ENCODE measurements at regions not wholly inside any gene's neighbourhood (a gene's known extent, or its start where the extent isn't known, plus 50 kb on each side); places are given as distances from the start of the nearest gene placed in this dataset.

DNA sequence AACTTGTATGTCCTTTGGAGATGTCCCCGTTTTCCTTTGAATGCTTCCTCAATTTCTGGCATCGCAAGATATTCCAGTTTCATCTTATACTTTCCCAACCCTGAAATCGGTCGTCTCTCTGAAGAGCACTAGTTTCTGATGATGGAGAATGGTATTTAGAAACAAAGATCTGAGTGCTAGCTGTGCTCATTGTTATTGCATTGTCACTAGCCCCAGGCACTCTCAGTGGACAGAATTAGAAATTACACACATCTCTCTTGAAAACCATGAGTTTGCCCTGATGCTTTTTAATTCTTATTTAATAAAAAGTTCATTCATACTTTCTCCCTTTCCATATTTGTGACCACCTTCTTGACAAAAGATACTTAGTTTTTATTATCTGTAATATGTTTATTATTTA, 67.7 kb downstream of the C9orf152 start:
- TF ChIP-seq, protein P1, sequence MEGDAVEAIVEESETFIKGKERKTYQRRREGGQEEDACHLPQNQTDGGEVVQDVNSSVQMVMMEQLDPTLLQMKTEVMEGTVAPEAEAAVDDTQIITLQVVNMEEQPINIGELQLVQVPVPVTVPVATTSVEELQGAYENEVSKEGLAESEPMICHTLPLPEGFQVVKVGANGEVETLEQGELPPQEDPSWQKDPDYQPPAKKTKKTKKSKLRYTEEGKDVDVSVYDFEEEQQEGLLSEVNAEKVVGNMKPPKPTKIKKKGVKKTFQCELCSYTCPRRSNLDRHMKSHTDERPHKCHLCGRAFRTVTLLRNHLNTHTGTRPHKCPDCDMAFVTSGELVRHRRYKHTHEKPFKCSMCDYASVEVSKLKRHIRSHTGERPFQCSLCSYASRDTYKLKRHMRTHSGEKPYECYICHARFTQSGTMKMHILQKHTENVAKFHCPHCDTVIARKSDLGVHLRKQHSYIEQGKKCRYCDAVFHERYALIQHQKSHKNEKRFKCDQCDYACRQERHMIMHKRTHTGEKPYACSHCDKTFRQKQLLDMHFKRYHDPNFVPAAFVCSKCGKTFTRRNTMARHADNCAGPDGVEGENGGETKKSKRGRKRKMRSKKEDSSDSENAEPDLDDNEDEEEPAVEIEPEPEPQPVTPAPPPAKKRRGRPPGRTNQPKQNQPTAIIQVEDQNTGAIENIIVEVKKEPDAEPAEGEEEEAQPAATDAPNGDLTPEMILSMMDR (IDR thresholded peaks at IDR 0.05; ENCODE audit: extremely low read depth in 1 of 2, insufficient read depth in 1 of 2, low read depth in 1 of 2, low read length in 2 of 2), result no peak
- TF ChIP-seq POLR2A (IDR thresholded peaks at IDR 0.05; ENCODE audit: low read depth, low read length) (no peak), EZH2 (IDR thresholded peaks at IDR 0.05; ENCODE audit: borderline replicate concordance, low read depth, low read length, severe bottlenecking) (no peak), POLR2AphosphoS5 (IDR thresholded peaks at IDR 0.05; ENCODE audit: insufficient read depth, low read depth, low read length) (no peak), JUN (IDR thresholded peaks at IDR 0.05; ENCODE audit: borderline replicate concordance, insufficient read depth, insufficient read length, low read depth) (no peak), MYC (IDR thresholded peaks at IDR 0.05; ENCODE audit: low read depth, low read length) (no peak), FOS (IDR thresholded peaks at IDR 0.05; ENCODE audit: borderline replicate concordance, insufficient read depth, low read length) (no peak)
- TF ChIP-seq, protein P2, sequence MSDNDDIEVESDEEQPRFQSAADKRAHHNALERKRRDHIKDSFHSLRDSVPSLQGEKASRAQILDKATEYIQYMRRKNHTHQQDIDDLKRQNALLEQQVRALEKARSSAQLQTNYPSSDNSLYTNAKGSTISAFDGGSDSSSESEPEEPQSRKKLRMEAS (IDR thresholded peaks at IDR 0.05; ENCODE audit: insufficient read depth, insufficient read length), result no peak

All from endothelial cell of umbilical vein (primary cell).